Activated naive CD4-positive, alpha-beta T cell treated with anti-CD3 and anti-CD28 coated beads, Interleukin-2, amount 50 U/mL, for 16 hours (primary cell): ENCODE measurements at regions not wholly inside any gene's neighbourhood (a gene's known extent, or its start where the extent isn't known, plus 50 kb on each side); places are given as distances from the start of the nearest gene placed in this dataset.
"Not testable (repeated sequence)": the region's sequence is repeated elsewhere in the genome, so short reads cannot be mapped to it uniquely, and the experiment has no call there.

ENCODE experiments used
- DNase-seq: peaks from one replicate; pipeline ENCODE4 v3.0.0-alpha.2; 2020

DNA sequence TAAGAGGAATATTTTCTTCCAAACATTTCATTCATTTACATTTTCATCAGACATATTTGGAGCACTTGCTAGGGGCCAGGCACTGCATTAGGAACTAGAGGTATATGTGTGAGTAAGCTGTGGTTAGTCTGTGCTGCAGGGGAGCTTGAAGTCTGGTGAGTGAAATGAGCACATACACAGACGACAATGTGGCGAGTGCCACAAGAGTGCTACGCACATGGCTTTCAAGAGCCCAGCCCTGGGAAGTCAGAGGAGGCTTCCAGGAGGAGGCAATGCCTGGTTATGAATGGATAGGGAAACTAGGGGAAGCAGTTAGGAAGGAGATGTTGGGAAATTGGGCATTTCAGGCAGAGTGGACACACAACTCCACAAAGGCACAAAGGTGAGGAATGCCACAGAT lies 171.8 kb downstream of the IER5 start:
- DNase-seq, result no peak

DNA sequence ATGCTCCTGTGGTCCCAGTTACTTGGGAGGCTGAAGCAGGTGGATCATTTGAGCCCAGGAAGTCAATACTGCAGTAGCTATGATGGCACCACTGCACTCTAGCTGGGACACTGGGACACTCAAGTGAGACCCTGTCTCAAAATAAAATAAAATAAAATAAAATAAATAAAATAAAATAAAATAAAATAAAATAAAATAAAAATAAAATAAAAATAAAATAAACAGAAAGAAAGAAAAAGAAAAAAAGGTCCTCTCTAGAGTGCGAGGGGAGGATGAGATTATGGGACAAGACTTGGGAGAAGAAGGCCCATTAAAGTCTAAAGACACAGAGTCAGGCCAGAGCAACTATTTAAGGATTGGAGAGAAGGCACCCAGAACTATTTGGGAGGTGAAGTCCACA lies 172.5 kb downstream of the IER5 start:
- DNase-seq, result no peak

DNA sequence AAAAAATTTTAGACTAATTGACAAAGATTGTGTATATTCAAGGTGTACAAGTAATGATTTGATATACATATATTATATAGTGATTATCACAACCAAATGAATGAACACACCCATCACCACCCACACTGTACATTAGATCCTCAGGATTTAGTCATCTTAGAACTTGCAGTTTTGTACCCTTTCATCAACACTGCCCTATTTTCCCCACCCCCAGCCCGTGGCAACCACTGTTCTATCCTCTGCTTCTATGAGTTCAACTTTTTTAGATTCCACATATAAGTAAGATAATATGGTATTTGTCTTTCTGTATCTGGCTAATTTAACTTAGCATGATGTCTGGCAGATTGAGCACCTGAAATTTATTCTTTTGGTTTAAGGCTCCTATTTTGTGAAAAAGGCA lies 173.6 kb downstream of the IER5 start:
- DNase-seq, result no peak

DNA sequence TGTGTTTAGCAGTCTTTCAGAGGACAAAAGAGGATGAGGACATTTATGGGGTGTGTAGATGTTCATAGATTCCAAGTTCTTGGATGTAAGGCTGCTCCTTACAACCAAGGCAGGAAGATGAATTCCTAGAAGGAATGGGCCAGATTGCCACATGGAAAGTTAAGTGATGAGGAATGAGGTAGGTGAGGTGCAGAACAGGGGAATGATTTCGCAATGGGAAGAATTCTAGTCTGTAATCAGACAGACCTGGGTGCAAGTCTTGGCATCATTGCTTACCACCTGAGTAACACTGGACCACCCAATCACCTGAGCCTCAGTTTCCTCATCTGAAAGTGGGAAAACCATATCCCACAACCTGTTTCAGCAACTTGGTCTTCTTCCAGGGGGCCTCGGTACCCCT lies 174.9 kb downstream of the IER5 start:
- no peak for DNase-seq

DNA sequence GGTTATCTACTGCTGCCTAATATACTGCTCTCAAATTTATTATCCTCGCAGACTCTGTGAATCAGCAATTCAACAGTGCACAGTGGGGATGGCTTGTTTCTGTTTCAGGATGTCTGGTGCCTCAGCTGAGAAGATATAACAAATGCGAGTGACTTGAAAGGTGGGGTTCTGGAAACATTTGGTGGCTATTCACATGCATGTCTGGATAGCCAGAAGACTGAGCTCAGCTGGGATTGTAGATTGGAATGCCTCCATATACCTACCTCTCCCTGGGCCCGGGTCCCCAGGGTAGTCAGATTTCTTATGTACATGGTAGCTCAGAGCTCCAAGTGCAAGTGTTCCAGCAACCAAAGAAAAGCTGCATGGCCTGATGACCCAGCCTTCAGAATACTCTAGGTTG lies 176.3 kb downstream of the IER5 start:
- no peak for DNase-seq

DNA sequence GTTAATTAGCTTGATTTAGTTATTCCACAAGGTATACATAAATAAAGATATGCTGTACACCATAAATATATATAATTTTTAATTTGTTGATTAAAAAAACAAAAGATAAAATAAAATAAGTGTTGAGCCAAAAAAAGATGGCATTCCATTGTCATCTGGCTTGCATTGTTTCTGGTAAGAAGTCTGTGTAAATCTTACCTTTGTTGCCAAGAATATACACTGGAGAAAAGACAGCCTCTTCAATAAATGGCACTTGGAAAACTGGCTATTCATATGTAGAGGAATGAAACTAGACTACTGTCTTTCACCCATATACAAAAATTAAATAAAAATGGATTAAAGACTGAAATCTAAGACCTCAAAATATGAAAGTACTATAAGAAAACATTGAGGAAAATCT lies 196.5 kb downstream of the IER5 start:
- no peak for DNase-seq

DNA sequence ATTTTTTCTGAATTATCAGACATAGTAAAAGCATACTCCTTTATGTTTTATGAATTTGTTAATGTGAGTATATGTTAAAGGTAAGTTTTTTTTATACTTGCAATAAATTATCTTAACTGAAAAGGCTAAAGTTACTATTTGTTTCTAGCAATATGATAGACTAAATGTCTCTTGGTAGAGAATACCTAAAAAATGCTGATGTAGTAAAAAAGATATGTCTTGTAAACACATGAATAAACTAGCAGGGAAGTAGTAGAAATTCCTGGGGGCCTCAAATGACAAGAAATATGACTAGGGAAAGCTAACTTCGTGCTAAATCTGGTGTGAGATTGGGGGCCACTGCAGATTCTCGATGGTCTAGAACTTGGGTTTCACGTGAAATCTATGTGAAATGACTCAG lies 188.1 kb upstream of the CACNA1E start:
- no peak for DNase-seq

DNA sequence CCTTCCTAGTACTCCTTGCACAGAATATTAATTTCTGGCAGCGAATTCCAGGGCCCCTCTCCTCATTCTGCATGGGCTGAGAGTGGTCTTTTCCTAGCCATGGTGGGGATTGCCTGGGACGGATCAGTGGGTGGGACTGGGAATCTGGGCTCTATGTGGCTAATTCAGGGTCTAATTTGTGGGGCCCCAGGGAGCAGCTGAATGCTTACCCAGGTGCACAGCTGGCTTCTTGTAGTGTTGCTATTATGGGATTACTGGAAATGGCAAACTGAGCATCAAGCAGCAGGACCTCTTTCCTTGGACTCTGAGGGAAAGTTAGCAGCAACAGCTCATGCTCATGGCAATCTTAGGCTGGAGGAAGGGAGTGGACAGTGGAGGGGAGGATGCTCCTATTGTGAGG lies 187.1 kb upstream of the CACNA1E start:
- no peak for DNase-seq

DNA sequence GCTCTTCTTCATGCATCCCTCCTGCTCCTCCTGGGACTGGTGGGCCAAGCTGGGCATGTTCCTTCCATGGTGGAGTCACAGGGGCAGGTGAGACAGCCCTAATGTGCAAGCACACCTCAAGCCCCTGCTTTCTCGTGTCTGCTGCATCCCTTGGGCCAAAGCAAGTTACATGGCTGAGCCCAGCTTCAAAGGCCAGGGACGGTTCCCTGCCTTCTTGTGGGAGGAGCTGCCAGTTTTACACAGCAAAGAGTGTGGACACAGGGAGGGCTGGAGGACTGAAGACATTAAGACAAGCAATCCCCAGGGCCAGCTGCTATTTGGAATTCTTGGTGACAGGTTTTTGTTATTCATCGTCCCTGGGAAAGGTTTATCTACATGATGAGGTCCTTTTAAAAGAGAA lies 175.2 kb upstream of the CACNA1E start:
- DNase-seq, result no peak

DNA sequence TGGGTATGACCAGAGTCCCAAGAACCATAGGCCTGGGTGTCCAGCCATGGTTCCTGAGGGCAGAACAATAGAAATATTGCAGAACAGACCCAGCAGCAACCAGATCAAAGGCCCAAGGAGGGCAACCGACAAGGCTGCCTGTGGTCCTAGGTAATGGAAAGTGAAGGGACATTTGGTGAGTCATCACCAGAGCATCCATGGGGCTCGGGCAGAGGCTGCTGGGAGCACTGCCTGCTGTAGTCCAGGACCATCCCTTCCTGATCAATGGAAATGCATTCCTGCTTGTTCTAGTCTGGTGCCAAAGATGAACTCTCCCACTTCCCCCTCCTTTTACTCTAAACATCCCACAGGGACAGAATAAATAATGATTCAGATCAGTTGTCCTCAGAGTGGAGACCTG lies 172.8 kb upstream of the CACNA1E start:
- DNase-seq, result no peak

DNA sequence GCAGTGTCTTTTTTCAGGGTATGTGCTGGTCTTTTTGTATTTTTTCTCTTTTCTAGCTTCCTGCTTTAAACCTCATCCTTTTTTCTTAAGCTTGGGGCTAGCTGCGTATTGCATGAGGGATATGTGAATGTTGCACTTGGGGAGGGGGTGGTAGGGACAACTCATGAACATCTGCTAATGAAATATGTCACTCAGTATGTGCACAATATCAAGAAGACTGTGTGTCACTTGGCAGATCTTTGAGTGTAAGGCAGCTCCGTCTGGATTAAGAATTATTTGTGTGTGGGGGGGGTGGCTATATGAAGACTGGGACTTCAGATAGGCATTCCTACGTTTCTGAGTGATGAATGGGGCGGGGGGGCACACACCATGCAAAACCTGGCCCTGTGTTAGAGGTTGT lies 170.4 kb upstream of the CACNA1E start:
- no peak for DNase-seq

DNA sequence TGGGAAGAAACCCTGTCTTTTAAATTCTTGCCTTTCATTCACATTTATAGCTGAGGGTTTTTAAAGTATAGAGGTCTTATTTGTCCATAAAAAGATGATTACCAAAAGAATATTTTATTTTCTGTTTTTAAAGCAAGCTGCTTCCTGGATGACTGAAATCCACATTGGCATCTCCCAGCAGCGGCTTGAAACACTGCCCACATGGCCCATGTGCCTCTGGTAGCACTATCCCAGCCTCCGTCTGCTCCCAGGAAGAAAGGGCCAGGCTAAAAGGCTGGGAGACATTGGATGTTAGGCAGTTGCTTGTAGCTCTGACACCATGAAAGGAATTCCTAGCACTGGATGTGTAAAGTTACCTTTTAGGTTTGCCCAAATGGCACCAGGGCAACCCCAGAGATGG lies 169.9 kb upstream of the CACNA1E start:
- no peak for DNase-seq

DNA sequence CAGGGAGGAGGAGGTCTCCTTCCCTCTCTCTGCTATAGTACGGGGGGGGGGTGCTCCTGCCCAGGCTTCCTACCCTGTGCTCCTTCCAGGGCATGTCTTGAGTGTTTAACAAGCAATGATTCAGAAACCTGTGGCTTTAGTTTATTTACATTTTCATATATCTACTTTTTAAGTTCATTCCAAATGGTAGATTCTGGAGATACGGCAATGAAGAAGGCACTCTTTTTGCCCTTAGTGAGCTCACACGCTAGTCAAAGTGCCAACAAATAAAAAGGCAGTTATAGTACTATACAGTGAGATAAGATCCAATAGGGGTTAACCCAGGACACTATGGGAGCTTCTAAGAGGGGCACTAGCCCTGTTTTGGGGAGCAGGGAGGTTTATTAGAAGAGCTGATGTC lies 169.3 kb upstream of the CACNA1E start:
- DNase-seq, result no peak

DNA sequence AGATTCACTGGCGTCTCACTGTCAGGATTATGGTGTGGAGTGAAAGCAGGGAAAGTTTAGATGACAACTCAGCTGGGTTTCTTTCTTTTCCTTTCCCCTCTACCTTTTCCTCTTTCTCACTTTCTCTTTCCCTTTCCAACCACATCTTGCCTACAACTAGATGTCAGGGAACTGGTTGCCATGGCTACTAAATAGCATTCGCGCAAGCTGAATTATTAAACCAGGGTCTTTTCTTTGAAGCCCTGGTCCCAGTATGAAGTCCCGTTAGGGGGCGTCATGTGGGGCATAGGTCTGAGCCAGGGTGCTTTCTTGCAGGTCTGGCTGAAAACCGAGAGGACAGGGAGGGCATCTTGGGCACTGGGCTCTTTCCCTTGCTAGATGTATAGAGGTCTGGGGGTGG lies 168.4 kb upstream of the CACNA1E start:
- no peak for DNase-seq

DNA sequence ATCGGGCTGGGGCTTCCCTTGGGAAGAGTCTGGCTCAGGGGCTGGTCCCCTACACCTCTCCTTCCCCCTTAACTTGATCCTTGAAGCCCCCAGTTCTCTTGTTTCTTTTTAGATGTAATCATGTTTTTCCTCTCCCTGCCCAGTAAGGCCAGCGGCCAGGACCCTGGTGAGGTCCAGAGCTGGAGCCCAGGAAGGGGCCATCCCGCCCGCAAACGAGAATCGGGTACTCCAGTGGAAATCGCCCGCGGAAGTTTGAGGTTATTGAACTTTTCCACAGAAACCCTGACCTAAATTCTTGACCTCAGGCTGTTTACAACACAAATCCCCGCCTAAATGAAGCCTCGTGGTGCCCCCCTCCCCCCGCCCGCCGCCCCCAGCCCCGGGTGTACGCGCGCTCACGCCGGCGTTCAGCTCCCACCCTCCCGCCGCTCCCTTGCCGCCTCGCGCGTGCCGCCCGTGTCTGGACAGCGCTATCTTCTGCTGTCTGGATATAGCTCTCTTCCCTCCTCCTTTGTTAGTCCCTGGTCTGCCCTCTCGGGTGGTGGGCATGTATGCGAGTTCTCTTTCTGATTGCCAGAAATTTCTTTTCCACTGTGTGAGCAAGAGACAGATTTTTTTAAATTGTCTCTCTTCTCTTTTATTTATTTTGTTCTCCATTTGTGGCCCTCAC lies 165.9 kb upstream of the CACNA1E start:
- no peak for DNase-seq

DNA sequence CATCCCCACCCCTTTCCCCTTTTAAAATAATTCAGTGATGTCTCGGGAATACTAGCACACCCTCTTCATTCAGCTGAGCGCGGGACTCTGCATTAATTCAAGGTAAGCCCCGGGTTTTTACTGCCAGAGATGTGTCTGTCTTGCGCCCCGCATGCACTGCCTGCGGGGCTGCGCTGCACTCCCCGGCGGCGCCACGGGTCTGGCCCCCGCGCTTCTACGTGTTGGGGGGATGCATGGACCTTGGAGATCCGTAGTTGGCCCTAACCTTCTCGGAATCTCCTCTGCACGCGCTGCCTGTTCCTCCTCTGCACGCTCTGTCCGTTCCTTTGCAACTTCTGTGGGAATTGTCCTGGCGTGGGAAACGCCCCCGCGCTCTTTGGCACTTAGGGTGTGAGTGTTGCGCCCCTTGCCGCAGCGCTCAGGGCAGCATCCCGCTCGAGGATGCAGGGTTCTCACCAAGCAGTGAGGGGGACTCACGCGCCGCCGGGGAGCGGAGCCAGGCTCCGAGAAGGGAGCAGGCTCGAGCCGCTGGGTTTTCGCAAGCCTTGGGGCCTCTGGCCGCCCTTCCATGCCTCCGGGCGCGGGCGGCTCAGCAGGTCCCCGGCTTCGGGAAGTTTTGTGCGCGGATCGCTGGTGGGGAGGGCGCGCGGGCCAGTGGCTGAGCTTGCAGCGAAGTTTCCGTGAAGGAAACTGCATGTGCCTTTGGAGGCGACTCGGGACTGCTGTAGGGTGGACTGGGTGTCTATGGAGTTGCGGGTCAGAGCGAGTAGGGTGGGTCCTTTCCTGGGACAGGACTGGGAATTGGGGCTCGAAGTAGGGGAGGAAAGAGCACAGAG lies 165.1 kb upstream of the CACNA1E start:
- peak; percentile 21 for DNase-seq

DNA sequence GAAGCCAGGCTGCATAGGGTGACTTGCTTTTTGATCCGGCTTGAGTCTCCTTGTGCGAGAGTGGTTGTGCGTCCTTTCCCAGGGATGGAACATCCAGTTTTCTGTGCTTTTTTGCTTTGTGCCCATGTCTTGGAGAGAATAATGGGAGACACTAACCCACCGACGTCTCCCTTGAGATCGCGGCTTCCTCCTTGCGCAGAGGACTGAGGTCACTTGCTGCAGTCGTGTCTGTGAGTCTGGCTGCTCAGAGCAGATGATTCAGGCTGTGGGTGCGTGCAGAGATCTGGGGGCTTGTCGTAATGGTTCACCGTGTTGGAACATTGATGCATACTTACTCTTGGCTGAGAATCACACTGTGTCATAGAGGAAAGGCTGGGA lies 164.5 kb upstream of the CACNA1E start:
- DNase-seq, result peak; percentile 17

DNA sequence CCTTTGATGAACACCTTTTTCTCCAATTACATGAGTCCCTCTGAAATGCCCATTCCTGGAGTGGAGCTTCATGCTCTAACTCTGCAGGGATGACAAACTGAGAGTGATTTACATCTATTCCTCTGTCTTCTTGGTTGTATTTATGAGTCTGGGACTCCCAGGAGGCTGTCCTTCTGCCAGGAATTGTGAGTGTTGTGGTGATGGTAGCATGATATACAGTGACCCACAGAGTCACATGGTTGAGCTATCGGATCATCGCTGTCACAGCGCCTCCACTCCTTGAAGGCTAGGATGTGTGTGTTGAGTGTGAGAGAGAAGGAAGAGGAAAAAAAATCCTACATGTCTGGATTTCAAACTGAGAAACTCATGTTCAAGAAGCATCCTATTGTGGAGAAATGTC lies 163.4 kb upstream of the CACNA1E start:
- DNase-seq, result no peak

DNA sequence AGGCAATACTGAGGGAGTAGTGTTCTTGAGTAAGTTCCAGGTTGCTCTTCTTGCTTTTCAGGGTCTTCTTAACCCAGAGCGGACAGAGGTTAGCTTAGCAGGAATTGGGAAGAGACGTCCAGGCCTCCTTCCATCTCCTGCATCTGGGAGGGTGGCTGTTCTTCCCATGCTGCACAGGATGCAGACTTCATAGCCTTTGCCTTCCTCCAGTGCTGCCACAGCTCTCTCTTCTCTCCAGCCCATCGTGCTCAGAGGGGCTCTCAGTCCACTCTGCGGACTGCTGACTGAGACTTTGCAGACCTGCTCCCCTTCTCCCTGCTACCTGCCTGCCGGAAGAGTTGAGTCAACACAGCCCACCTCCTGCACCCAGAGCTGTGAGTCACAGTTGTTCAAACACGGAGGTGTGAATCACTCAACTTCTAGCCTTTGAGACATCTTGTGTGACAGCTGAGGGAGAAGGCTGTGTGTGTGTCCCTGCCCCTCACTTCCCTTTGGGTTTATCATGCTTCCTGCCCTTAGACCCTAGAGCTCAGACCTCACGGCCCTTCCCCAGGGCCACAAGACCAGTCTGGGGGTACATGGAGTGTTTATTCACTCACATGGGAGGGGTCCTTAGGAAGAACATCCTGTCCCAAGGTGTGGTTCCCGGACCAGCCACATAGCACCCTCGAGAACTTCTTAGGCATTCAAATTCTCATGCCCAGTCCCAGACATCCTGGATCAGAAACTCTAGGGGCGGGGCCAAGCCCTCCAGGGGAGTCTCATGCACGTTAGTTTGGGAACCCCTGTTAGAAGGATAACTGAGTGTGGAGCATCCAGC lies 158.3 kb upstream of the CACNA1E start:
- peak; percentile 63 for DNase-seq

DNA sequence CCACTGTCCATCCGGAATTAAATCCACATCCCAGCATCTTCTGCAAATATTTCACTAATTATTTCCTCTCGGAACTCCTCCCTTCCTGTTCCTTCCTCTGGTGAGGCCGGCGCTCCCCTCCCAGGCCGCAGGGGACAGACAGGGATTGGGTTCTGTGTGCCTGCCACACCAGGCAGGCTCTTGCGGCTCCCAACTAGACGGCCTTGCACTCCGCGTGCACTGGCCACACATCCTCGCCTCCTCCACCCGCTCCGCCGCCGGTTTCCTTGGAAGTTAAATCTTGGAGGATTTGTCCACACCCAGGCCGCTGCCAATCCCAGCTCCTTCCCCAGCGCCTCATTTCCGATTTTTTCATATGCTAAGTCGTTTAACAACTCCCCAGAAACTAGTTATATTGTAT lies 157.6 kb upstream of the CACNA1E start:
- not testable (repeated sequence) for DNase-seq

DNA sequence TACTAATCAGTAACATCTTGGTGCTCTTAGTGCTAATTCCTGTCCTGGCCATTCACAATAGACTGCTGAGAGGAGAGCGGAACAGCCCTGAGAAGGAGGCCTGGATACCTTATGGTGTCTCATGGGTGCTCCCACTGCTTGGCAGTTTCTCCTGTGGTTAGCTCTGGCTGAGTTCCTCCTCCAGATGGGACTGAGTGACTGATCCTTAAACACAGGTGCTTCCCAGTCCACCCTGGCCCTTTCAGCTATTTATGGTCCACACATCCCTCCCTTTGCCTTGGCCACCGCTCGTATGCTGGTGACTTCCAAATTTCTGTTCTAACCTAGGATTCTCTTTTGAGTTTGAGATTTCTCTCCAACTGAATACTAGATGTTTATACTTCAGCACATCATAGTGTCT lies 157.0 kb upstream of the CACNA1E start:
- no peak for DNase-seq

DNA sequence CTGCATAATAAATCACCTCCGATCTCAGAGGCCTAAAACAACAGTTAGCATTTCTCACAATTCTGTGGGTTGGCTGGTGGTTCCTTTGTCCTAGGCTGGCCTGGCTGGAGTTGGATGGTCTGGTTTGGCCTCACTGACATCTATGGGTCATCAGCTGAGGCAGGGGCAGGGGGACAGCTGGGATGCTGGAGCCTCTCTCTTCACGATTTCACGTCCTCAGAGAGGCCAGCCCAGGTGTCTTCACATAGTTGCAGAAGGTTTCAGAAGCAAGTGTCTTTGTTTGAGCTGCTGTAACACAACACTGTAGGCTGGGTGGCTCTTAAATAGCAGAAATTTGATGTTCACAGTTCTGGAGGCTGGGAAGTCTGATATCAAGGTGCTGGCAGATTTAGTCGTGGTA lies 155.5 kb upstream of the CACNA1E start:
- DNase-seq, result no peak

DNA sequence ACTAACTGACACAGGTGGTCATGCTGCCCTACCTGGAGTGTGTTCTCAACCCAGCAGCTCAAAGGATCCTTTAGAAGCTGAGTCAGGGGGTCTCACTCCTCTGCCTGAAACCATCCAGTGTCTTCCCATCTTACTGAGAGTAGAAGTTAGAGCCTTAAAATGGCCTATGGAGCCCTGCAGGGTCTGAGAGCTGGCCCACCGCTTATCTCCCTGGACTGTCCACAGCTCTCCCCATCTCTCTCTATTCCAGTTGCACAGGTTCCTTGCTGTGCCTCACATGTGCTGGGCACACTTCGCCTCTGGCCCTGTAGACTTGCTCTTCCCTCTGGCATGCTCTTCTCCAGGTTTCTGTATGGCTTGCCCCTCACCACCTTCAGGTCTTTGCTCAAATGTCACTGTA lies 148.6 kb upstream of the CACNA1E start:
- DNase-seq, result no peak

DNA sequence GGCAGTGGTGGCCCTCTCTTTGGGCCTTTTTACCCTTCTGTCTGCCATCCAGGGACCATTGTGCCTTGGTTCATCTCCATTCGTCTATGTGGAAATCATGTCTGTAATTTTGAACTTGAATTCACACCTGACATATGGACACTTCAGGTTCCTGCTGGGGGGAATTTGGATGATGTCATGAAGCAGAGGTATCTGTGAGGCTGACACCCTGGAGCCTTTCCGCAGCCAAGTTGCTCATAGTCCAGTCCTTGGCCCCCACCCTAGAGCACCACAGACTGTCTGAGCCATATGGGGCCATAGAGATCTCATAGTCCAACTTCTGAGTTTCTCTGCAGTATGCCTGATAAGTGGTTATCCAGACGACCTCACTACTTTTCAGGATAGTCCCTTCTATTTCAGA lies 147.7 kb upstream of the CACNA1E start:
- DNase-seq, result no peak
